ENCODE measurements at regions not wholly inside any gene's neighbourhood (a gene's known extent, or its start where the extent isn't known, plus 50 kb on each side); places are given as distances from the start of the nearest gene placed in this dataset.
"Not testable (repeated sequence)": the region's sequence is repeated elsewhere in the genome, so short reads cannot be mapped to it uniquely, and the experiment has no call there.

DNA sequence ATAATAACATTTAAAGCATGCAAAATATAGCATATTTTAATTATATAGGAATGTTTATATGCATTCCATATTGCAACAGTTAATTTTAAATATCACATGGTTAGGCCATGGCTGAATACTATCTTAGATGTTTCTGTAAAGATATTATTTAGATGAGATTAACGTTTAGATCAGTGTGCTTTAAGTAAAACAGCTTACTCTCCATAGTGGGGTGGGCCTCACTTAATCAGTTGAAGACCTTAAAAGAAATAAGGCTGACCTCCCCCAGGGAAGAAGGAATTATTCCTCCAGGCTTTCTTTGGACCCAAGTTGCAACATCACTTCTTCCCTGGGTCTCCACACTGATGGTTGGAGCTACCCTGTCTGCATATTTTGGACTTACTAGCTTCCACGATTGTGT is 1246.5 kb downstream of the TYW1 start:
- DNase-seq (ENCODE audit: low read depth in 2 of 2): no peak

DNA sequence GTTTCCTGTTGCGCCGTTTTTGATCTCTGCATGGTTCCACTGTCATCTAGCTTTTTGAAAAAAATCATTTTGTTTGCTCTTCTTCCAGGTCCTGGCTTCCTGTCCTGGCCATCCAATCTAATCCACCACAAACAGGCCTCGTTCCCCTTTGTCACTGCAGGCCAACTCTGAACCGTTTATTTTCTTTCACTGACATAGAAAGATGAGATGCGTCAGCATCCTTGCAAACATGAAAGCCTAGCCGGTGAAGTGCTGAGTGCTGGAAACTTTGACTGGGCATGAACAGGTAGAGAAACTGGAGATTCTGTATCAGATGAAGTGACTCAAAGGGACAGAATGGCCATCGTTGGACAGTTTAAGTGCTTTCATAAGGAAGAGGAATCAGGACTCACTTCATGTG is 1247.8 kb downstream of the TYW1 start:
- DNase-seq (ENCODE audit: low read depth in 2 of 2): no peak

DNA sequence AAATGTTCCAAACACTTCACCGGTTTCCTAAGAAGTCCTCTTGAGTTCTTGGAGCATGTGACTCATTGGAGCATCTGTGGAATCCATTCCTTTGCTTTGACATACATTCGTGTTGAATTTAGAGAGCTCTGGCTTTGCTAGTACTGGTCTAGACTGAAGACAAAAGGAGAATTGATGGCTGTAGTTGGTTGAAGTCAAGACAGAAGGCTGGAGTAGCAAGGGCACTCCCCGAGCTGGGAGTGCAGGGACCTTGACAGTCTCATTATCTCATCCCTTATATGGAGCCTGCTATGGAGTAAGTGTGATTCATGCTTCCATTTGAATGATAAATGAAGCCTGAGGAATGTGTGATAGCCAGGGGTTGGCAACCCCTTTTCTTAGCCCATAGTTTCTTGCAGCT is 1249.1 kb downstream of the TYW1 start:
- DNase-seq (ENCODE audit: low read depth in 2 of 2): no peak

DNA sequence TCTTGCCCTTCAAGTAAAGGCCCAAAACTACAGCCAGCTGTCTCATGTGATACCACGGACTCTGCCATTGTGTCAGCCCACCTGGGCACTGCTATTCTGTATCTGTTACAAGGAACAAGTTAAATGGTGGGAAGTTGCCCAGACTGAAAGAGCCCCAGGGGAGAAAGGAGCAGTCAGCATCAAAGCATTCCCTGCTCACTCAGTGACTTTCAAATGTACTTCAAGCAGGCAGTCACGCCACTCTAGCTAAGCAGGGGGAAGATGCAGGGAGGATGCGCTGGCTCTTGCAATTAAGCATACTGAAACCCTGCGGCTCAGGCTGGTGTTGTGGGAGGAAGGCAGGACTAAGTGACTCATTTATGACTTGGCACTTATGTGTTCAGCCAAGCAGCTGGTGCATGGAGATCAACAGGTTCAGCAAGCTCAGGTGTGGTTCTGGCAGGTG is 1249.6 kb downstream of the TYW1 start:
- DNase-seq (ENCODE audit: low read depth in 2 of 2): no peak

GRCh38 chr7:68247126-68247525 is 1250.5 kb downstream of the TYW1 start:
- DNase-seq (ENCODE audit: low read depth in 2 of 2): no peak

DNA sequence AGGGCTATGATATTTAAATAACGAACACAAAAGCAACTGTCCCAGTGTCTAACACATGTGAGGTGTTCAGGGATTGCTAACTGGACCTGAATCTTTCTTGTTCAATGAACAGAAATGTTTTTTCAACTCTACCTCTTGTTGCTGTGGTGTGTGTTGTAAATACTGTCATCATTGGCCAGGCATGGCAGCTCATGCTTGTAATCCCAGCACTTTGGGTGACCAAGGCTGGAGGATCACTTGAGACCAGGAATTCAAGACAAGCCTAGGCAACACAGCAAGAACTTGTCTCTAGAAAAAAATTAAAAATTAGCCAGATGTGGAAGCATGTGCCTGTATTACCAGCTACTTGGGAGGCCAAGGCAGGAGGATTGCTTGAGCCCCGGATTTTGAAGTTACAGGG is 1250.9 kb downstream of the TYW1 start:
- no peak for DNase-seq (ENCODE audit: low read depth in 2 of 2)

DNA sequence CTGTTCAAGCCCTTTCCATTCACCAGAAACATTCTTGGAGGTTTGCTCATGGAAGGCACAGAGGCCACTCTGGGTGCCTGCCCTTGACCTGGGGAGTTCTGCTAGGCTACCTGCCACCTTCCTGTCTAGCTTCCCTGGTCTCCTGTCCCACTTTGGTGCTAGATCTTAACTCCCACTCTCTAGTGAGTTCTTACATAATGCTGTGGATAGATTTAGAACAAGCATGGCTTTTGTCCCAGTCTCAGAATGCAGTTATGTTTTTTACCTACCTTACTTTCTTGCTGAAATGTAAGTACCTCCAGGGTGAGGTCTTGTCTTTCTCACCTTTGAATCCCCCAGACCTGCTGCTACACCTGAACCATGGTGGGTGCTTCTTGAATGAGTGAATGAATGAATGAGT is 1252.3 kb downstream of the TYW1 start:
- no peak for DNase-seq (ENCODE audit: low read depth in 2 of 2)

DNA sequence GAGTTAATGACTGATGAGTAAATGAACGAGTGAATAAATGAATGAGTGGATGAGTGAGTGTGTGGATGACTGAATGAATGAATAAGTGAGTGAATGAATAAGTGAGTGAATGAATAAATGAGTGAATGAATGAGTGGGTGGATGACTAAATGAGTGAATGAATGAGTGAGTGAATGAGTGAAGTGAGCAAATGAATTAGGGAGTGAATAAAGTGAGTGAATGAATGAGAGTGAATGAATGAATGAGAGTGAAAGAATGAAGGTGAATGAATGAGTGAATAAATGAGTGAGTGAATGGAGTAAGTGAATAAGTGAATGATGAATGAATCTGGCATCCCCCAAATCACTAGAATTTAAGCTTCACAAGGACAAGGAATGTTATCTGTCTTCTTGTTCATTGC is 1253.0 kb downstream of the TYW1 start:
- DNase-seq (ENCODE audit: low read depth in 2 of 2): no peak

DNA sequence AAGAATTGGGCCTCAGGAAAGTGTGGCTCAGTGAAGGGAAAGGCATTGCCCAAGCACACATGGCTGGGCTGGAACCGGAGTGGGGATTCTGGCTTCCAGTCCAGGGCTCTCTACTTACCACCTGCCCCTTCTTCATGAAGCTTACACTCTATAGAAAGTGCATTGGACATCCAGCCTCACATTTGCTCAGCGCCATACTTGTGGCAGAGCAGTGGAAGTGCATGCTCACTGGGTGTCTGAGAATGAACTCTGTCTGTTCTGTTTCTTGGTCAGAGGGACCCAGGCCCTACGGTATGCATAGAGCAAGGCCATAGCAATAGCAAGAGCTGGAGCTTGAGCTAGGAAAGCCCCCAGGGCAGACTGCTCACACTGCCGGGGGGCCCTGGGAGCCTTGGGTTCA is 1253.5 kb downstream of the TYW1 start:
- DNase-seq (ENCODE audit: low read depth in 2 of 2): no peak

GRCh38 chr7:68254815-68255214 is 1258.2 kb downstream of the TYW1 start:
- not testable (repeated sequence) for DNase-seq (ENCODE audit: low read depth in 2 of 2)

GRCh38 chr7:68256295-68256694 is 1259.7 kb downstream of the TYW1 start:
- no peak for DNase-seq (ENCODE audit: low read depth in 2 of 2)

- DNase-seq (ENCODE audit: low read depth in 2 of 2): no peak
These were observed 1262.0 kb downstream of the TYW1 start for GRCh38 chr7:68258609-68259008.

DNA sequence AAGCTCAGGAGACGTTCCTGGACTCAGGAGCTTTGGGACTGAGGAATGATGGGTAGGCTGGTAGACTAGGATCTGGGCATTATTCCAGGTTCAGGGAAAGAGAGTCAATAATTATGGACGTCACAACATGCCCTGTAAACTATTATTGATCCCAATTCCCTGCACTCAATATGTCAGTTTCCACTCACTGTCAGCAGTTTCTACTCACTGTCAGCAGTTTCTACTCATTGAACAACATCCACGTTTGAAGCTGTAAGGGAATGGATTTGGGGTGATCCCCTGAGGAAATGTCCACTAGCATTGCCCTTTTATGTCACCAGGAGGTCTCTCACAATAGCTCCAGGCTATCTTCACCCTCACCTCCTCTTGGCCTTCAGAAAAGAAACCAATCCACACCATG is 1268.6 kb downstream of the TYW1 start:
- no peak for DNase-seq (ENCODE audit: low read depth in 2 of 2)

GRCh38 chr7:68266004-68266579 is 1269.5 kb downstream of the TYW1 start:
- no peak for DNase-seq (ENCODE audit: low read depth in 2 of 2)

- DNase-seq (ENCODE audit: low read depth in 2 of 2): no peak
These were observed 1270.9 kb downstream of the TYW1 start for GRCh38 chr7:68267486-68267885.

DNA sequence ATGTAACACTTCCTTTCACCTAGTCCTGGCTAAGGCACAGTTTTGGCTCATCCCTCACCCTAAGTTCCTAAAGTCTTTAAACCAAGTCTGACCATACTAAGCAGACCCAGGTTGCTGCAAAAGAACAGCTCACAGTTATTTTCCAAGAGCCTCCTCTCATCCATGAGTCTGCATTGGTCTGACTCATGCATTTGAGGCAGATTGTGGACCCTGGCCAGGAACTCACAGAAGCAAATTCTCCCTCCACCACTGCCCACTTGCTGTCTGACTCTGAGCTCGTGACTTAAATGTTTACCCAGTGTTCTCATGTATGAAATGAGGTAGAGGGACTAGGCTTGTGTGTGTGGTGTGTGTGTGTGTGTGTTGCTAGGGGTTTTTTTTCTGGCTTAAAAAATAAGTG is 1272.8 kb downstream of the TYW1 start:
- DNase-seq (ENCODE audit: low read depth in 2 of 2): no peak

DNA sequence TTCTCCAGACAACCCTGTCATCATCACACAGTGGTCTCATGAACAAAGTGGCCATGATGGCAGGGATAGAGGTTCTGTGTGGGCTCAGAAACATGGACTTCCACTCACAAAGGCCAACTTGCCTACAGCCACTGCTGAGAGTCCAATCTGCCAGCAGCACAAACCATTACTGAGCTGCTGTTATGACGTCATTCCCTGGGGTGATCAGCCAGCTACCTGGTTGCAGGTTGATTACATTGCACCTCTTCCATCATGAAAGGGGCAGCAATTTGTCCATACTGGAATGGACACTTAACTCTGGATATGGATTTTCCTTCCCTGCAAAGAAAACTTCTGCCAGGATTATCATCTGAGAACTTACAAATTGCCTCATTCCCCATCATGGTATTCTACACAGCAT is 1275.9 kb downstream of the TYW1 start:
- no peak for DNase-seq (ENCODE audit: low read depth in 2 of 2)

DNA sequence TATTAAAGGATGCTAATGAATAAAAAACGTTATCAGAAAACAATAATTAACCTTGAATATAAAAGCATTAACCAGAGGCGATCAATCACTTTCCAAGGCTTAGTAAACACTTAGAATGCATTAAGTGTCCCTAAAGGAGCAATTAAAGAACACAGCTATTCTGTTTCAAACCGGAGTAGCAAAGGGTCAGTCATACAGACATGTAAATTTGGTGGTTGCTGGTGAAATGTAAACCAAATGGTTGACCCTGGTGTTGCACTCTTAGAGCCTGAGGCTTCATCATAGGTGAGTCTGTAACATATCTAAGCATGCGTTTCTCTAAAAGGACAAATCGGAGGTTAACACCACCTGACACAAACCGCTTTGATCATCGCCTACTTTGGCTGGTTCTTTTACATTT is 1280.1 kb downstream of the TYW1 start:
- no peak for DNase-seq (ENCODE audit: low read depth in 2 of 2)

GRCh38 chr7:68279827-68280400 is 1283.3 kb downstream of the TYW1 start:
- DNase-seq (ENCODE audit: low read depth in 2 of 2): no peak

DNA sequence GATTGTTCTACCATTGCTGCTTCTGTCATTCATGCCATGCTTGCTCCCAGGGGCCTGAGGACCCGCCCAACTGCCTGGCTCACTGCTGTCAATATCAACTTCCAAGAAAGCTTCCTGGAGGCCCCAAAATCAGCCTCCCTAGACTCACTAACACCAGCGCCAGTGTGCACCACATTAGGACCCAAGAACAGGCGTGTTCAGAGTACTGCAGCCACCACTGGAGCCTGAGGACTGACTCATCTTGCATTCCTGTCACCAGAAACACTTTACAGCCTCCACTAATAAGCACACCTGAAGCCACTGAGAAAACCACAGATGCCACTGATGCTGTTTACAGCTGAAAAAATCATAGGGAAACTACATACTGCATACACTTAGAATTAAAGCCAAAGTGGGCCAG is 1284.3 kb downstream of the TYW1 start:
- no peak for DNase-seq (ENCODE audit: low read depth in 2 of 2)

GRCh38 chr7:68288144-68288593 is 1291.5 kb downstream of the TYW1 start:
- DNase-seq (ENCODE audit: low read depth in 2 of 2): no peak

GRCh38 chr7:68291710-68292109 is 1295.1 kb downstream of the TYW1 start:
- no peak for DNase-seq (ENCODE audit: low read depth in 2 of 2)

DNA sequence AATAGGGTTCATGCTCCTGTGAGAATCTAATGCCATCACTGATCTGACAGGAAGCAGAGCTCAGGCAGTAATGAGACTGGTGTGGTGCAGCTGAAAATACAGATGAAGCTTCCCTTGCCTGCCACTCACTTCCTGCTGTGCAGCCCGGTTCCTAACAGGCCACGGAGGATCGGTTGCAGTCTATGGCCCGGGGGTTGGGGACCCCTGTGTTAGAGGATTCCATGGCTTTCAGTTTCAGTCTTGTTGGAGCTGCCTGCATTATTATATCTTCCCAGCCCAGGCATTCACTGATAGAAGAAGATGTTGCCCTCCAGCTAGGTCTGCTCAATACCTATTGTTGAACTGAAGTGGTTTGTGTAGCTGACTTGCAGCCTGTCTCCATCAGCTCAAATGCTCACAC is 1298.8 kb downstream of the TYW1 start:
- no peak for DNase-seq (ENCODE audit: low read depth in 2 of 2)

GRCh38 chr7:68304536-68304935 is 1293.7 kb upstream of the AUTS2 start:
- no peak for DNase-seq (ENCODE audit: low read depth in 2 of 2)

Measured in stimulated activated CD4-positive, alpha-beta T cell treated with anti-CD3 and anti-CD28 coated beads, Interleukin-15, amount 100 ng/mL, for 48 hours (primary cell).